ENCODE measurements at regions not wholly inside any gene's neighbourhood (a gene's known extent, or its start where the extent isn't known, plus 50 kb on each side); places are given as distances from the start of the nearest gene placed in this dataset.

DNA sequence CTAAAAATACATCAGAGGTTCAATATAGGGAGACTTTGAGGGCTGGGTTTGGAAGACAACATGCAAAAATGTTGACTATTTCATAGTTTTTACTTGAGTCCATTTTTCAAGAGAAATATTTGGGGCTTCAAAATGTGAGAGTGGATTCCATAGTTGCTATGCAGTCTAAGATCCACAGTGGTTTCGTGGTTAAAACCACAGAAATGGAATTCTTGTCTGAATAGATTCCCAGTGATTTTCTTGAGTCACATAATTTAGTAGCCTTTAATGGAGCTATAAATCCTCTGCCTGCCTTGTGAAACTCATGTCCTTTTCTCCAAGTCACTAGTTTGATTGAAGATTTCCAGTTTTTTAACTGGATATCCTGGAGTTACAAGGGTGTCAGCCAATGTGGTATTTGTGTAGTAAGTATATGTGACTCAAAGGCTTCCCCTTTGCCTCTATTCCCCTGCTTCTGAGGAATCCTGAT is 94.7 kb upstream of the RBMS3 start:
- no peak for DNase-seq (ENCODE audit: low spot score)

- DNase-seq (ENCODE audit: low spot score), result no peak
Measured at GRCh38 chr3:29186982-29187725, 93.7 kb upstream of the RBMS3 start.

GRCh38 chr3:29189328-29189727 is 91.5 kb upstream of the RBMS3 start:
- no peak for DNase-seq (ENCODE audit: low spot score)

- no peak for DNase-seq (ENCODE audit: low spot score)
Measured at GRCh38 chr3:29194139-29194538, 86.7 kb upstream of the RBMS3 start.

- no peak for DNase-seq (ENCODE audit: low spot score)
Measured at GRCh38 chr3:29195056-29195455, 85.8 kb upstream of the RBMS3 start.

GRCh38 chr3:29201604-29202003 is 79.3 kb upstream of the RBMS3 start:
- DNase-seq (ENCODE audit: low spot score), result no peak

- no peak for DNase-seq (ENCODE audit: low spot score)
Measured at GRCh38 chr3:29202378-29202777, 78.5 kb upstream of the RBMS3 start.

DNA sequence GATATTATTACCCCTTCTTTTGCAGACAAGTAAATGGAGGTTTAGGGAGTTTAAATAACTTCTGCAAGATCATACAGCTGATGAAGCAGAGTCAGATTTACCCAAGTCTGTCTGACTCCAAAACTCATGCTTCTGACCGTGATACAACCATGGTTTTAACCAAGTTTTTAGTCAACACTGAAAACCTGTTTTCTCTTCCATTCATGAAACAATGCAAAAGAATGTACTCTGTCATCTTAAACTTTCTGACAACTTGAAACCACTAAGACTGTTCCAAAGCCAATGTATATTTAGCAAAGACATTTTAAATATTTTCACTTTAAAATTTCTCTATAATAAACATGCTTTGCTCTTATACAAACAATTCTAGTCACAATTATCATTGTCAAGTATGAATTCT is 77.0 kb upstream of the RBMS3 start:
- no peak for DNase-seq (ENCODE audit: low spot score)

DNA sequence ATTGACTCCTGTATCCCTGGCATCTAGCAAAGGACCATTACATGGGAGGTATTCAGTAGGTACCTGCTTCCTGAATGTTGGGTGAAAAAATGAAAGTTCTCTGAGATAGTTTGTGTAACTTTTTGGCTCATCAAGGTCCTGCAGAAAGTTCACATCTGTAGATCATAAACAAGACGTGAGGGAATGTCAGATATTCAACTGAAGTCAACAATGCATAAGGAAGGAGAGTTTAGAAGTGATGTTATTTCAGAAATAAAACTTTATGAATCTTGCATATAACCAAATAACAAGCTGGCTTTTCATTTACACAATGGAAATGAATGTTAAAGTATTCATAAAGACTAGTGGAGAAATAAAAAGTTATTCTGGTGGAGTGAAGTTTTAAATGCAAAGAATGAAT is 73.4 kb upstream of the RBMS3 start:
- DNase-seq (ENCODE audit: low spot score), result no peak

- DNase-seq (ENCODE audit: low spot score), result no peak
Measured at GRCh38 chr3:29212789-29213433, 68.0 kb upstream of the RBMS3 start.

DNA sequence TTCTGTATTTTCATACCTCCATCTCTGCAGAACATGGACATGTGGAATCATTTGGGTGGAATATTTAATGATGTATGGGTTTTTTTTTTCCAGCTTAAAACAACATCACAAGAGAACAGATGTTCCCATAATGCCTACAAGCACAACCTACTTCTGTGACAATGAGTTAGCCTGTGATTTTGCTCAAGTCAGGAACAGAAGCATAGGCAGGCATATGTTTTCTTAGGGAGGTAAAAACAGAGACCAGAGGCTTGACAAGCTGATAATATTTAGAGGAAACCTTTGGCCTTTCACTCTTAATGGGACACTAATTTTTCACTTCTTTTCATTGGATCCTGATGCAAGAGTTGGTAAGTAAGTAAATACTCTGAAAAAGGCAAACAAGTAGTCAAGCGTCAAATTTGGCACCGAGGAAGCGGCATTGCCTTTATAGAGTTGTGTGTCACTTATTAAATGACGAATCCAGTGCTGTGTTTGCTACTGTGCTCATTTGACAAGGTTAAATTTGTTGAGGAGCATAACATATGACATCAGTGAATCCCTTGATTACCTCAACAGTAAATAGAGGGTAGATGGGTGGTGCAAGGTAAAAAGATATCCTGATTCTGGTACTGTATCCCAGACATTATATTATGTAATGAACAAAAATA is 66.7 kb upstream of the RBMS3 start:
- no peak for DNase-seq (ENCODE audit: low spot score)

DNA sequence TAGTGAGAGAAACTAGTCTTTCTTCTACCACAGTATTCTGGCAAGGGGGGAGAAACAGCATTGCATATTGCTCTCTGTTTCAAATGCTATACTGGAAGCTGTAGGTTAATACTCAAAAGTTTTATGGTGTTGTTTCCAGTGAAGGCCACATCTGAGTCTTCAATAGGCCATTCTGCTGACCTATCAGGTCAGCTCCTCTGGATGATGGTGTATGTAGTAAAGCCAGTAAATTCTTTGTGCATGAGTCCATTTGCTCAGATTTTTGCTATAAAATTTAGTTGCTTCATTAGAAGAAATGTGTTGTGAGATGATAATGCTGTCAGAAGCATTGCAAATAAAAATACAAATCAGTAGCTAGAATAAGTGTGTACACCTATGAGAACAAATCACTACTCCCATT is 64.9 kb upstream of the RBMS3 start:
- no peak for DNase-seq (ENCODE audit: low spot score)

DNA sequence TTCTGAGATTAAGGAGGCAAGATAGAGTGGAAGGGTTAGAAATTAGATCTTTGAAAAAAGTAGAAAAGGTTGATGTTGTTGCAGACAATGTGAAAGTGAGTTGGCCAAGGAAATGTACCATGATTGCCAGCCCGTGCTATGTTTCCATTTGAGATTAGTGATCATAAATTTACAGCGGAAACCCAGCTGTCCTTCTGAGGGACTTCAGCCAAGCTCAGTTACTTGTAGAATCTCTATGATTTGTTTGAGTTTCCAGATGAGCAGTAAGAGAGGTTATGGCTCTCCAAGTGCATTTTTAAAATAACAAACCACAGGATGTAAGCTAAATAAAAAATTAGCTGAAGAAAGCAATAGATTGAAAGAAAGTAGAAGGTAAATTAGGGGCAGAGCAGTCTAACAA is 54.2 kb upstream of the RBMS3 start:
- DNase-seq (ENCODE audit: low spot score), result no peak

GRCh38 chr3:29227307-29227706 is 53.6 kb upstream of the RBMS3 start:
- no peak for DNase-seq (ENCODE audit: low spot score)

Measured in CD4-positive, alpha-beta T cell treated with Interleukin-2 at 100 ng/mL for 4 hours (primary cell).